Cardiac muscle cell (in vitro differentiated cells and primary cell): ENCODE measurements at regions not wholly inside any gene's neighbourhood (a gene's known extent, or its start where the extent isn't known, plus 50 kb on each side); places are given as distances from the start of the nearest gene placed in this dataset.

ENCODE experiments used
- DNase-seq, 2 donors: peaks; one replicate each; pipeline versions ENCODE4 v3.0.0 to v3.0.0-alpha.2; 2010 to 2017; ENCODE audit warnings: low read depth in 1 of 2, low spot score in 1 of 2
- H3K27ac ChIP-seq: fragments of 200-600 bp; sonication (generic); 2 replicates; pipeline ENCODE4 v1.5.1; 2016
- H3K27me3 ChIP-seq: fragments of 200-600 bp; sonication (generic); 2 replicates; pipeline ENCODE4 v1.6.0; 2016; ENCODE audit warnings: control low read depth
- H3K36me3 ChIP-seq: fragments of 200-600 bp; sonication (generic); 2 replicates; pipeline ENCODE4 v1.5.1; 2016; ENCODE audit warnings: control low read depth
- H3K4me1 ChIP-seq: fragments of 200-600 bp; sonication (generic); 2 replicates; pipeline ENCODE4 v1.8.1; 2017; ENCODE audit warnings: low read depth, mild to moderate bottlenecking, mixed run types
- H3K4me3 ChIP-seq: fragments of 200-600 bp; sonication (generic); 2 replicates; pipeline ENCODE4 v1.5.1; 2016; ENCODE audit warnings: mild to moderate bottlenecking
- H3K9me3 ChIP-seq: fragments of 200-600 bp; sonication (generic); 2 replicates; pipeline ENCODE4 v1.5.1; 2017; ENCODE audit warnings: low read depth, mild to moderate bottlenecking, control low read depth
- CTCF ChIP-seq: IDR thresholded peaks from 2 replicates; pipeline ENCODE4 v1.5.1; 2012; ENCODE audit warnings: low read depth, mild to moderate bottlenecking, low read length

- Histone ChIP-seq H3K36me3 (no peaks in the 10 kb centered on the region), H3K27ac (no peak overlapping the region), H3K4me3 (no peak overlapping the region), H3K27me3 (no peaks in the 10 kb centered on the region), H3K9me3 (no peaks in the 10 kb centered on the region), H3K4me1 (no peaks in the 10 kb centered on the region)
- DNase-seq: no peak
- TF ChIP-seq CTCF: no peak
These were observed 77.5 kb upstream of the IL12A start for GRCh38 chr3:159910991-159911663.

GRCh38 chr3:159911664-159912037 is 77.0 kb upstream of the IL12A start:
- Histone ChIP-seq H3K4me1 (no peaks in the 10 kb centered on the region), H3K9me3 (no peaks in the 10 kb centered on the region), H3K4me3 (no peak overlapping the region), H3K27me3 (no peaks in the 10 kb centered on the region), H3K36me3 (no peaks in the 10 kb centered on the region), H3K27ac (no peak overlapping the region)
- TF ChIP-seq CTCF: no peak
- no peak for DNase-seq

GRCh38 chr3:159913712-159914414 is 74.8 kb upstream of the IL12A start:
- Histone ChIP-seq H3K27ac (no peak overlapping the region), H3K4me1 (no peaks in the 10 kb centered on the region), H3K9me3 (no peaks in the 10 kb centered on the region), H3K27me3 (no peaks in the 10 kb centered on the region), H3K4me3 (no peak overlapping the region), H3K36me3 (no peaks in the 10 kb centered on the region)
- no peak for TF ChIP-seq CTCF
- no peak for DNase-seq

GRCh38 chr3:159914426-159914825 is 74.2 kb upstream of the IL12A start:
- Histone ChIP-seq H3K27me3 (no peaks in the 10 kb centered on the region), H3K9me3 (no peaks in the 10 kb centered on the region), H3K36me3 (no peaks in the 10 kb centered on the region), H3K4me1 (no peaks in the 10 kb centered on the region), H3K27ac (no peak overlapping the region), H3K4me3 (no peak overlapping the region)
- TF ChIP-seq CTCF: no peak
- no peak for DNase-seq

- TF ChIP-seq CTCF: no peak
- DNase-seq: no peak
- H3K4me1 ChIP-seq: no peaks in the 10 kb centered on the region
- H3K4me3 ChIP-seq: no peak overlapping the region
- H3K27ac ChIP-seq: no peak overlapping the region
- no peaks in the 10 kb centered on the region for H3K9me3 ChIP-seq
- no peaks in the 10 kb centered on the region for H3K27me3 ChIP-seq
- H3K36me3 ChIP-seq: no peaks in the 10 kb centered on the region
These were observed 72.6 kb upstream of the IL12A start for GRCh38 chr3:159916052-159916451.
